Spleen (tissue), 7 donors: ENCODE measurements at regions not wholly inside any gene's neighbourhood (a gene's known extent, or its start where the extent isn't known, plus 50 kb on each side); places are given as distances from the start of the nearest gene placed in this dataset.

Source experiments
- CTCF ChIP-seq, 11 experiments: fragments of 200-600 bp in 7 of 11; fragments of 450-650 bp in 4 of 11; sonication (generic) in 4 of 11; IDR thresholded peaks in 8 of 11; conservative IDR thresholded peaks in 3 of 11; 1 replicate in 7 of 11; 2 replicates in 4 of 11; pipeline versions ENCODE4 v1.4.0 to v1.8.0; 2016 to 2021; ENCODE audit warnings: antibody characterized with exemption in 11 of 11, inconsistent platforms in 4 of 11, mild to moderate bottlenecking in 1 of 11
- POLR2A ChIP-seq, 3 donors: fragments of 450-650 bp; IDR thresholded peaks; one replicate each; pipeline ENCODE4 v1.5.1; 2017; ENCODE audit warnings: antibody characterized with exemption in 3 of 3, mild to moderate bottlenecking in 1 of 3
- donor health status: DM: no; HTN: no; CAD: no; lungs with moderate emphysema.
- donor health status: DM: no; HTN: no; CAD: no.
- donor health status: DM: no; HTN: no; CAD: no.

GRCh38 chr7:63065684-63066083 lies 933.0 kb upstream of the ZNF722 start:
- TF ChIP-seq CTCF (IDR thresholded peaks at IDR 0.05 in 8 of 11, conservative IDR thresholded peaks at IDR 0.05 in 3 of 11) (no peak), POLR2A (IDR thresholded peaks at IDR 0.05) (no peak)
